ENCODE measurements at regions not wholly inside any gene's neighbourhood (a gene's known extent, or its start where the extent isn't known, plus 50 kb on each side); places are given as distances from the start of the nearest gene placed in this dataset.

DNA sequence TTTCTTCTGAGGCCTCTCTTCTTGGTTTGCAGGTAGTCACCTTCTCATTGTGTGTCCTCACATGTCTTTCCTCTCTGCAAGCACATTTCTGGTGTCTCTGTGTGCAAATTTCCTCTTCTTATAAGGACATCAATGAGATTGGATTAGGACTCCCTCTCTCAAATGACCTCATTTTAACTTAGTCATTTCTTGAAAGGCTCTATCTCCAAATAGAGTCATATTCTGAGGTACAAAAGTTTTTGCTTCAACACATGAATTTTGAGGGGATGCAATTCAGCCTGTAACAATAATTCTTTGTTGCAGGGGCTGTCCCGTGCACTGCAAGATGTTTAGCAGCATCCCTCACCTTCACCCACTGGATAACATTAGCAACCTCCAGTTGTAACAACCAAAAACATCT lies 115.0 kb upstream of the DCBLD2 start:
- H3K27ac ChIP-seq: no peak overlapping the region
- H3K9me3 ChIP-seq: no peaks in the 10 kb centered on the region
- intact Hi-C loops (cut with DNase I): no loop called here
- no peak for TF ChIP-seq CTCF (IDR thresholded peaks at IDR 0.05)
- TF ChIP-seq POLR2AphosphoS5 (IDR thresholded peaks at IDR 0.05; ENCODE audit: insufficient read depth in 1 of 2, low read depth in 1 of 2): no peak
- TF ChIP-seq POLR2A (IDR thresholded peaks at IDR 0.05): no peak
- no peak overlapping the region for H3K4me3 ChIP-seq
- no peaks in the 10 kb centered on the region for H3K4me1 ChIP-seq
- DNase-seq (ENCODE audit: extremely low spot score in 2 of 2): no peak
- H3K36me3 ChIP-seq: no peaks in the 10 kb centered on the region
- no peaks in the 10 kb centered on the region for H3K27me3 ChIP-seq

- no peaks in the 10 kb centered on the region for H3K9me3 ChIP-seq
- H3K27ac ChIP-seq: no peak overlapping the region
- intact Hi-C loops (cut with DNase I): no loop called here
- H3K4me3 ChIP-seq: no peak overlapping the region
- H3K4me1 ChIP-seq: no peaks in the 10 kb centered on the region
- TF ChIP-seq POLR2AphosphoS5 (IDR thresholded peaks at IDR 0.05; ENCODE audit: insufficient read depth in 1 of 2, low read depth in 1 of 2): no peak
- no peaks in the 10 kb centered on the region for H3K36me3 ChIP-seq
- no peaks in the 10 kb centered on the region for H3K27me3 ChIP-seq
- no peak for DNase-seq (ENCODE audit: extremely low spot score in 2 of 2)
Observed at GRCh38 chr3:99013777-99014315, 112.4 kb upstream of the DCBLD2 start.

GRCh38 chr3:99013077-99013476 lies 111.6 kb upstream of the DCBLD2 start:
- Histone ChIP-seq H3K27me3 (no peaks in the 10 kb centered on the region), H3K4me1 (no peaks in the 10 kb centered on the region), H3K4me3 (no peak overlapping the region), H3K27ac (no peak overlapping the region), H3K36me3 (no peaks in the 10 kb centered on the region), H3K9me3 (no peaks in the 10 kb centered on the region)
- intact Hi-C loops (cut with DNase I): no loop called here
- no peak for DNase-seq (ENCODE audit: extremely low spot score in 2 of 2)
- TF ChIP-seq CTCF (IDR thresholded peaks at IDR 0.05) (no peak), POLR2AphosphoS5 (IDR thresholded peaks at IDR 0.05; ENCODE audit: insufficient read depth in 1 of 2, low read depth in 1 of 2) (no peak), POLR2A (IDR thresholded peaks at IDR 0.05) (no peak)

GRCh38 chr3:99012051-99012450 lies 110.6 kb upstream of the DCBLD2 start:
- TF ChIP-seq CTCF (IDR thresholded peaks at IDR 0.05): no peak
- no peaks in the 10 kb centered on the region for H3K9me3 ChIP-seq
- DNase-seq (ENCODE audit: extremely low spot score in 2 of 2): no peak
- H3K4me3 ChIP-seq: no peak overlapping the region
- H3K36me3 ChIP-seq: no peaks in the 10 kb centered on the region
- no peak overlapping the region for H3K27ac ChIP-seq
- intact Hi-C loops (cut with DNase I): no loop called here
- H3K4me1 ChIP-seq: no peaks in the 10 kb centered on the region
- H3K27me3 ChIP-seq: no peaks in the 10 kb centered on the region

- Histone ChIP-seq H3K36me3 (no peaks in the 10 kb centered on the region), H3K4me1 (no peaks in the 10 kb centered on the region), H3K4me3 (no peak overlapping the region), H3K27me3 (no peaks in the 10 kb centered on the region), H3K9me3 (no peaks in the 10 kb centered on the region), H3K27ac (no peak overlapping the region)
- intact Hi-C loops (cut with DNase I): no loop called here
- no peak for TF ChIP-seq POLR2A (IDR thresholded peaks at IDR 0.05)
- no peak for TF ChIP-seq POLR2AphosphoS5 (IDR thresholded peaks at IDR 0.05; ENCODE audit: insufficient read depth in 1 of 2, low read depth in 1 of 2)
- no peak for TF ChIP-seq CTCF (IDR thresholded peaks at IDR 0.05)
- no peak for DNase-seq (ENCODE audit: extremely low spot score in 2 of 2)
Observed at GRCh38 chr3:99009851-99010250, 108.4 kb upstream of the DCBLD2 start.

- TF ChIP-seq CTCF (IDR thresholded peaks at IDR 0.05) (no peak), POLR2AphosphoS5 (IDR thresholded peaks at IDR 0.05; ENCODE audit: insufficient read depth in 1 of 2, low read depth in 1 of 2) (no peak), POLR2A (IDR thresholded peaks at IDR 0.05) (no peak)
- no peak for DNase-seq (ENCODE audit: extremely low spot score in 2 of 2)
- Histone ChIP-seq H3K36me3 (no peaks in the 10 kb centered on the region), H3K27ac (no peak overlapping the region), H3K4me3 (no peak overlapping the region), H3K9me3 (no peaks in the 10 kb centered on the region), H3K27me3 (no peaks in the 10 kb centered on the region), H3K4me1 (no peaks in the 10 kb centered on the region)
- intact Hi-C loops (cut with DNase I): no loop called here
Observed at GRCh38 chr3:99006686-99007085, 105.2 kb upstream of the DCBLD2 start.
